H9 (cell line): ENCODE measurements at regions not wholly inside any gene's neighbourhood (a gene's known extent, or its start where the extent isn't known, plus 50 kb on each side); places are given as distances from the start of the nearest gene placed in this dataset.

Experiments used
- DNase-seq: peaks from one replicate; pipeline ENCODE4 v3.0.0-alpha.2; 2017
- H2AFZ ChIP-seq: one replicate; pipeline ENCODE4 v1.6.1; 2013; ENCODE audit warnings: mild to moderate bottlenecking, low read length, control low read depth, moderate library complexity
- H2AK5ac ChIP-seq: 2 replicates; pipeline ENCODE4 v1.6.1; 2013; ENCODE audit warnings: low read length, control low read depth, mixed read lengths; ENCODE audit not compliant: insufficient read length
- H2BK120ac ChIP-seq: one replicate; pipeline ENCODE4 v1.6.1; 2013; ENCODE audit warnings: low read depth, mild to moderate bottlenecking, low read length, control low read depth, inconsistent platforms; ENCODE audit not compliant: poor library complexity, severe bottlenecking
- H2BK12ac ChIP-seq: 2 replicates; pipeline ENCODE4 v1.6.1; 2013; ENCODE audit warnings: low read length, control low read depth, mixed read lengths, low read depth; ENCODE audit not compliant: insufficient read length
- H2BK15ac ChIP-seq: 2 replicates; pipeline ENCODE4 v1.6.1; 2013; ENCODE audit warnings: low read depth, low read length, control low read depth
- H2BK20ac ChIP-seq: one replicate; pipeline ENCODE4 v1.6.1; 2013; ENCODE audit warnings: low read depth, mild to moderate bottlenecking, low read length, control low read depth, inconsistent platforms; ENCODE audit not compliant: poor library complexity, severe bottlenecking
- H2BK5ac ChIP-seq: 2 replicates; pipeline ENCODE4 v1.6.1; 2013; ENCODE audit warnings: low read length, control low read depth, mixed read lengths; ENCODE audit not compliant: insufficient read length
- H3K14ac ChIP-seq: 2 replicates; pipeline ENCODE4 v1.6.1; 2013; ENCODE audit warnings: low read length, control low read depth; ENCODE audit not compliant: insufficient read depth
- H3K18ac ChIP-seq: 2 replicates; pipeline ENCODE4 v1.6.1; 2013; ENCODE audit warnings: low read depth, mild to moderate bottlenecking, mixed read lengths, low read length, control low read depth; ENCODE audit not compliant: insufficient read length
- H3K23ac ChIP-seq: 2 replicates; pipeline ENCODE4 v1.6.1; 2013; ENCODE audit warnings: low read length, control low read depth, mixed read lengths, low read depth; ENCODE audit not compliant: insufficient read length
- H3K23me2 ChIP-seq: 2 replicates; pipeline ENCODE4 v1.6.1; 2013; ENCODE audit warnings: low read depth, mild to moderate bottlenecking, mixed read lengths, low read length, control low read depth; ENCODE audit not compliant: insufficient read length, poor library complexity, severe bottlenecking
- H3K27ac ChIP-seq: 2 replicates; pipeline ENCODE4 v1.5.1; 2013; ENCODE audit warnings: low read length, control low read depth, mixed read lengths, low read depth; ENCODE audit not compliant: insufficient read length
- H3K27me3 ChIP-seq: 2 replicates; pipeline ENCODE4 v1.6.1; 2013; ENCODE audit warnings: low read length, control low read depth, inconsistent platforms; ENCODE audit not compliant: insufficient read depth
- H3K4ac ChIP-seq: 2 replicates; pipeline ENCODE4 v1.6.1; 2013; ENCODE audit warnings: low read depth, mild to moderate bottlenecking, control low read depth, inconsistent platforms, low read length, moderate library complexity
- H3K4me1 ChIP-seq: 2 replicates; pipeline ENCODE4 v1.6.1; 2013; ENCODE audit warnings: low read length, control low read depth, inconsistent platforms; ENCODE audit not compliant: insufficient read depth
- H3K4me2 ChIP-seq: 2 replicates; pipeline ENCODE4 v1.6.1; 2013; ENCODE audit warnings: low read length, control low read depth, mixed read lengths; ENCODE audit not compliant: insufficient read length, insufficient read depth
- H3K56ac ChIP-seq: 2 replicates; pipeline ENCODE4 v1.6.1; 2013; ENCODE audit warnings: low read depth, mild to moderate bottlenecking, mixed read lengths, low read length, control low read depth; ENCODE audit not compliant: insufficient read length
- H3K79me1 ChIP-seq: 2 replicates; pipeline ENCODE4 v1.6.1; 2013; ENCODE audit warnings: low read depth, mild to moderate bottlenecking, moderate library complexity, low read length, control low read depth, inconsistent platforms; ENCODE audit not compliant: insufficient read depth, poor library complexity, severe bottlenecking
- H3K79me2 ChIP-seq: 2 replicates; pipeline ENCODE4 v1.6.1; 2013; ENCODE audit warnings: low read length, control low read depth, inconsistent platforms; ENCODE audit not compliant: insufficient read depth
- H3K9ac ChIP-seq: 2 replicates; pipeline ENCODE4 v1.6.1; 2013; ENCODE audit warnings: low read length, control low read depth, mixed read lengths; ENCODE audit not compliant: insufficient read length; ENCODE audit errors: extremely low read depth
- H3K9me3 ChIP-seq: one replicate; pipeline ENCODE4 v1.6.1; 2013; ENCODE audit warnings: low read depth, low read length, inconsistent platforms; ENCODE audit not compliant: control insufficient read depth
- H3T11ph ChIP-seq: one replicate; pipeline ENCODE4 v1.6.1; 2013; ENCODE audit warnings: mild to moderate bottlenecking, low read length, control low read depth, inconsistent platforms
- H4K20me1 ChIP-seq: one replicate; pipeline ENCODE4 v1.6.1; 2013; ENCODE audit not compliant: control insufficient read depth, insufficient read length, insufficient read depth
- H4K5ac ChIP-seq: 2 replicates; pipeline ENCODE4 v1.6.1; 2013; ENCODE audit warnings: low read depth, mild to moderate bottlenecking, mixed read lengths, low read length, control low read depth; ENCODE audit not compliant: insufficient read length
- H4K8ac ChIP-seq: replicated peaks from 2 replicates; pipeline ENCODE4 v1.6.1; 2013; ENCODE audit warnings: low read length, control low read depth, mixed read lengths, low read depth; ENCODE audit not compliant: insufficient read length
- H4K91ac ChIP-seq: 2 replicates; pipeline ENCODE4 v1.6.1; 2013; ENCODE audit warnings: low read depth, mild to moderate bottlenecking, moderate library complexity, mixed read lengths, low read length, control low read depth; ENCODE audit not compliant: insufficient read length
- H3K27ac Mint-ChIP-seq, 3 experiments: 2 replicates in 2 of 3; 3 replicates in 1 of 3; pipeline ENCODE4 v1.8.0; 2020 to 2021; ENCODE audit warnings: mixed read lengths in 3 of 3, mild to moderate bottlenecking in 1 of 3, moderate library complexity in 1 of 3
- H3K27me3 Mint-ChIP-seq: 2 replicates; pipeline ENCODE4 v1.8.0; 2021; ENCODE audit warnings: low read depth, mild to moderate bottlenecking, moderate library complexity, mixed read lengths
- H3K36me3 Mint-ChIP-seq, 3 experiments: 2 replicates in 2 of 3; 3 replicates in 1 of 3; pipeline ENCODE4 v1.8.0; 2020 to 2021; ENCODE audit warnings: low read depth in 3 of 3, mixed read lengths in 3 of 3; ENCODE audit not compliant: insufficient read depth in 1 of 3
- H3K4me1 Mint-ChIP-seq, 2 experiments: 2 replicates each; pipeline ENCODE4 v1.8.0; 2020; ENCODE audit warnings: mixed read lengths in 2 of 2
- H3K4me3 Mint-ChIP-seq, 2 experiments: 2 replicates in 1 of 2; 3 replicates in 1 of 2; pipeline ENCODE4 v1.8.0; 2020 to 2021; ENCODE audit warnings: mild to moderate bottlenecking in 2 of 2, mixed read lengths in 2 of 2, moderate library complexity in 1 of 2
- H3K9me3 Mint-ChIP-seq, 2 experiments: 2 replicates in 1 of 2; 3 replicates in 1 of 2; pipeline ENCODE4 v1.8.0; 2020; ENCODE audit warnings: mild to moderate bottlenecking in 2 of 2, mixed read lengths in 2 of 2, moderate library complexity in 1 of 2
- CTCF ChIP-seq: fragments of 200-600 bp; sonication (generic); conservative IDR thresholded peaks from 3 replicates; pipeline ENCODE4 v1.8.0; 2021; ENCODE audit warnings: antibody characterized with exemption, mild to moderate bottlenecking
- WGBS: extraction: QIAGEN DNeasy Blood & Tissue Kit; methylation state at CpG from one replicate; pipeline ENCODE4 v1.1.7; 2013; ENCODE audit warnings: missing lambda C conversion rate, low lambda C conversion rate, mixed read lengths; ENCODE audit not compliant: insufficient read length; ENCODE audit errors: extremely low coverage; 5-methylcytosine and 5-hydroxymethylcytosine counted together

GRCh38 chr12:24491968-24492367, 456.9 kb downstream of the BCAT1 start:
- no peak overlapping the region for H3T11ph ChIP-seq
- H3K23ac ChIP-seq = no peak overlapping the region
- no peaks in the 10 kb centered on the region for H3K9me3 ChIP-seq
- no peak overlapping the region for H4K5ac ChIP-seq
- no peaks in the 10 kb centered on the region for H3K79me1 ChIP-seq
- H4K91ac ChIP-seq = no peak overlapping the region
- no peak overlapping the region for H3K18ac ChIP-seq
- no CpG with 5 or more reads among the region's 2 CpGs for WGBS
- no peaks in the 10 kb centered on the region for H3K9me3 Mint-ChIP-seq
- H2BK120ac ChIP-seq = no peak overlapping the region
- no peak overlapping the region for H2BK5ac ChIP-seq
- peaks cover 0 to 7% of the 10 kb centered on the region in 2 experiments; a peak in 1 of 4 replicates for H3K4me1 Mint-ChIP-seq
- H3K27me3 Mint-ChIP-seq = no peaks in the 10 kb centered on the region
- H3K4me2 ChIP-seq = no peak overlapping the region
- H3K36me3 Mint-ChIP-seq = no peaks in the 10 kb centered on the region
- H4K8ac ChIP-seq = no peak overlapping the region
- no peak overlapping the region for H3K9ac ChIP-seq
- no peak overlapping the region for H2BK12ac ChIP-seq
- H3K27ac Mint-ChIP-seq = no peak overlapping the region; a peak in 1 of 7 replicates
- no peaks in the 10 kb centered on the region for H3K4me1 ChIP-seq
- peaks cover 2% of the 10 kb centered on the region for H4K20me1 ChIP-seq
- H2AFZ ChIP-seq = no peak overlapping the region
- no peak overlapping the region for H2AK5ac ChIP-seq
- DNase-seq = no peak
- H3K56ac ChIP-seq = no peak overlapping the region
- no peak overlapping the region for H2BK20ac ChIP-seq
- H3K4ac ChIP-seq = no peak overlapping the region
- no peak overlapping the region for H3K4me3 Mint-ChIP-seq
- no peaks in the 10 kb centered on the region for H3K79me2 ChIP-seq
- H3K14ac ChIP-seq = no peak overlapping the region
- no peak overlapping the region for H2BK15ac ChIP-seq
- H3K23me2 ChIP-seq = no peaks in the 10 kb centered on the region
- no peaks in the 10 kb centered on the region for H3K27me3 ChIP-seq
- TF ChIP-seq CTCF = no peak
- no peak overlapping the region for H3K27ac ChIP-seq
